Trophoblast cell (in vitro differentiated cells and primary cell): ENCODE measurements at regions not wholly inside any gene's neighbourhood (a gene's known extent, or its start where the extent isn't known, plus 50 kb on each side); places are given as distances from the start of the nearest gene placed in this dataset.

ENCODE experiments used
- DNase-seq, 2 donors: peaks; one replicate each; pipeline ENCODE4 v3.0.0-alpha.2; 2016
- H2AFZ ChIP-seq: 2 replicates; pipeline ENCODE4 v1.6.1; 2013; ENCODE audit warnings: low read length, moderate library complexity, mild to moderate bottlenecking; ENCODE audit not compliant: insufficient read depth, poor library complexity
- H2AK5ac ChIP-seq: 2 replicates; pipeline ENCODE4 v1.6.1; 2013; ENCODE audit warnings: mild to moderate bottlenecking, low read length
- H2BK120ac ChIP-seq: 2 replicates; pipeline ENCODE4 v1.6.1; 2013; ENCODE audit warnings: low read length, mild to moderate bottlenecking, moderate library complexity; ENCODE audit not compliant: insufficient read depth, poor library complexity
- H2BK12ac ChIP-seq: 2 replicates; pipeline ENCODE4 v1.6.1; 2013; ENCODE audit warnings: mild to moderate bottlenecking, low read length, moderate library complexity
- H2BK5ac ChIP-seq: 2 replicates; pipeline ENCODE4 v1.6.1; 2013; ENCODE audit warnings: low read length, low read depth, moderate library complexity, mild to moderate bottlenecking; ENCODE audit not compliant: poor library complexity
- H3K14ac ChIP-seq: 2 replicates; pipeline ENCODE4 v1.6.1; 2013; ENCODE audit warnings: mild to moderate bottlenecking, low read length
- H3K18ac ChIP-seq: 2 replicates; pipeline ENCODE4 v1.6.1; 2013; ENCODE audit warnings: mild to moderate bottlenecking, low read length
- H3K23ac ChIP-seq: 2 replicates; pipeline ENCODE4 v1.6.1; 2013; ENCODE audit warnings: low read length
- H3K27ac ChIP-seq: 2 replicates; pipeline ENCODE4 v1.5.1; 2013; ENCODE audit warnings: low read depth, mild to moderate bottlenecking, inconsistent platforms, low read length, moderate library complexity
- H3K27me3 ChIP-seq: 2 replicates; pipeline ENCODE4 v1.6.1; 2013; ENCODE audit warnings: inconsistent platforms, mild to moderate bottlenecking, low read length, moderate library complexity; ENCODE audit not compliant: insufficient read depth
- H3K36me3 ChIP-seq, 2 experiments: 1 replicate in 1 of 2; 2 replicates in 1 of 2; pipeline ENCODE4 v1.6.1; 2013; ENCODE audit warnings: low read length in 2 of 2, mild to moderate bottlenecking in 2 of 2, moderate library complexity in 1 of 2; ENCODE audit not compliant: insufficient read depth in 2 of 2, control insufficient read depth in 1 of 2
- H3K4ac ChIP-seq: 2 replicates; pipeline ENCODE4 v1.6.1; 2013; ENCODE audit warnings: low read depth, mild to moderate bottlenecking, low read length, moderate library complexity
- H3K4me1 ChIP-seq, 2 experiments: 1 replicate in 1 of 2; 2 replicates in 1 of 2; pipeline ENCODE4 v1.6.1; 2013; ENCODE audit warnings: low read length in 2 of 2, mild to moderate bottlenecking in 2 of 2, moderate library complexity in 1 of 2; ENCODE audit not compliant: insufficient read depth in 2 of 2, control insufficient read depth in 1 of 2
- H3K4me2 ChIP-seq: 2 replicates; pipeline ENCODE4 v1.6.1; 2013; ENCODE audit warnings: inconsistent platforms, mild to moderate bottlenecking, low read length, moderate library complexity
- H3K4me3 ChIP-seq: 2 replicates; pipeline ENCODE4 v1.5.1; 2013; ENCODE audit warnings: mild to moderate bottlenecking, low read depth, low read length, inconsistent platforms
- H3K79me1 ChIP-seq: one replicate; pipeline ENCODE4 v1.6.1; 2013; ENCODE audit warnings: low read length
- H3K79me2 ChIP-seq: 2 replicates; pipeline ENCODE4 v1.6.1; 2013; ENCODE audit warnings: low read length, mild to moderate bottlenecking; ENCODE audit not compliant: control insufficient read depth, insufficient read depth, poor library complexity
- H3K9ac ChIP-seq: 2 replicates; pipeline ENCODE4 v1.6.1; 2013; ENCODE audit warnings: mild to moderate bottlenecking, low read length
- H3K9me3 ChIP-seq: 2 replicates; pipeline ENCODE4 v1.6.1; 2013; ENCODE audit warnings: low read depth, mild to moderate bottlenecking, control low read depth, inconsistent platforms, low read length; ENCODE audit not compliant: insufficient read depth
- H4K12ac ChIP-seq: 2 replicates; pipeline ENCODE4 v1.6.1; 2013; ENCODE audit warnings: low read depth, mild to moderate bottlenecking, low read length, moderate library complexity
- H4K8ac ChIP-seq: 2 replicates; pipeline ENCODE4 v1.6.1; 2013; ENCODE audit warnings: low read depth, mild to moderate bottlenecking, low read length, moderate library complexity
- H4K91ac ChIP-seq: one replicate; pipeline ENCODE4 v1.6.1; 2013; ENCODE audit warnings: low read depth, mild to moderate bottlenecking, low read length, moderate library complexity
- WGBS: extraction: QIAGEN DNeasy Blood & Tissue Kit; methylation state at CpG from one replicate; pipeline ENCODE4 v1.1.7; 2013; ENCODE audit warnings: missing lambda C conversion rate; ENCODE audit not compliant: insufficient read length, insufficient coverage; ENCODE audit errors: extremely low coverage; 5-methylcytosine and 5-hydroxymethylcytosine counted together

DNA sequence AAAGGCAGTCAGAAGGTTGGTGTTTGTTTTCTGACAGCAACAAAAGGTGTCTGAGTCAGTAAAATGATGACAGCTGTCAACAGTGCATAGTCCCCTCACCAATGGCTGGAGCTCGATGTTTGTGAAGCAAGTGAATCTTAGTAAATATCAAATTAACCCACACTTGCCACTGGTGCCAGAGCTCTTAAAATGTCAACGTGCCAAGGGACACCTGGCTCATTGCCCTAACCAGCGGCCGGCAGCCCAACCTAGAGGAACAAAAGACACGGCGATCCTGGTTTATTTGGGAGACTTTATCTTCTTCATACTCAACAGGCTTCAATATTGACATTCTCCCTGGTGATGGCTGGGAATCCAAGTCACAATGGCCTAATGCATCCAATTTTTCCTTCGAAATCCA lies 143.4 kb downstream of the CPEB2 start:
- no peak overlapping the region for H3K23ac ChIP-seq
- H2BK12ac ChIP-seq: peak overlapping the region; percentile 50
- H3K79me1 ChIP-seq: peaks cover 17% of the 10 kb centered on the region
- H4K8ac ChIP-seq: no peak overlapping the region
- H3K27ac ChIP-seq: no peak overlapping the region
- no peak overlapping the region for H2BK120ac ChIP-seq
- no peak overlapping the region for H4K91ac ChIP-seq
- no peak overlapping the region for H3K4me3 ChIP-seq
- H3K18ac ChIP-seq: no peak overlapping the region
- no CpG with 5 or more reads among the region's 7 CpGs for WGBS
- no peak overlapping the region for H3K4me2 ChIP-seq
- no peak overlapping the region for H2AFZ ChIP-seq
- H3K4me1 ChIP-seq: peaks cover 16 to 31% of the 10 kb centered on the region in 2 experiments
- H3K14ac ChIP-seq: no peak overlapping the region
- no peak for DNase-seq
- H2AK5ac ChIP-seq: no peak overlapping the region
- no peaks in the 10 kb centered on the region for H3K9me3 ChIP-seq
- no peaks in the 10 kb centered on the region for H3K36me3 ChIP-seq
- H3K27me3 ChIP-seq: no peaks in the 10 kb centered on the region
- H4K12ac ChIP-seq: no peak overlapping the region
- no peak overlapping the region for H3K9ac ChIP-seq
- no peak overlapping the region for H2BK5ac ChIP-seq
- no peak overlapping the region for H3K4ac ChIP-seq
- no peaks in the 10 kb centered on the region for H3K79me2 ChIP-seq

DNA sequence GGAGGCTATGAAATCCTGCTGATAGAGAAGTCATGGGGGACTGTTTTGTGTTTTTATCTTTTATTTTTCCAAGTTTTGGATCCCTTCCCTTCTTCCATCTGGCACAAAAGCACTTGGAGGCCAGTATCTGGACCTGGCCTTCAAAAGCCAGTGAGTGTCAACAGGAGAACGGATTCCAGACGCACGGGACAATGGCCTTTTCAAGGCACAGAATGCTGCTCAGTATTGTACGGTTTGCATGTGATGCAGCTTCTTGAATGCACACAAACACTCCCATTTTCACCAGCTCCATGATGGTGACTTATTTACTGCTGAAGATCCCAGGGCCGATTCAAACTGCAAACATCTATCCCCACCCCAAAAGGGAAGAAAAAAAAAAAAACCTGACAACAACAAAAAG lies 145.4 kb downstream of the CPEB2 start:
- H3K79me1 ChIP-seq: peaks cover 17% of the 10 kb centered on the region
- no peak overlapping the region for H3K9ac ChIP-seq
- DNase-seq: no peak
- H2BK12ac ChIP-seq: no peak overlapping the region
- H4K8ac ChIP-seq: no peak overlapping the region
- no peak overlapping the region for H3K14ac ChIP-seq
- no peak overlapping the region for H4K12ac ChIP-seq
- H2AFZ ChIP-seq: no peak overlapping the region
- no peak overlapping the region for H4K91ac ChIP-seq
- H3K4me2 ChIP-seq: no peak overlapping the region
- no peak overlapping the region for H2BK5ac ChIP-seq
- H3K18ac ChIP-seq: no peak overlapping the region
- no peaks in the 10 kb centered on the region for H3K36me3 ChIP-seq
- no CpG with 5 or more reads among the region's 5 CpGs for WGBS
- no peaks in the 10 kb centered on the region for H3K9me3 ChIP-seq
- no peaks in the 10 kb centered on the region for H3K27me3 ChIP-seq
- no peak overlapping the region for H2BK120ac ChIP-seq
- H3K4me3 ChIP-seq: no peak overlapping the region
- H3K23ac ChIP-seq: no peak overlapping the region
- H3K27ac ChIP-seq: no peak overlapping the region
- H3K79me2 ChIP-seq: no peaks in the 10 kb centered on the region
- no peak overlapping the region for H2AK5ac ChIP-seq
- H3K4ac ChIP-seq: no peak overlapping the region
- peaks cover 16 to 31% of the 10 kb centered on the region in 2 experiments for H3K4me1 ChIP-seq

DNA sequence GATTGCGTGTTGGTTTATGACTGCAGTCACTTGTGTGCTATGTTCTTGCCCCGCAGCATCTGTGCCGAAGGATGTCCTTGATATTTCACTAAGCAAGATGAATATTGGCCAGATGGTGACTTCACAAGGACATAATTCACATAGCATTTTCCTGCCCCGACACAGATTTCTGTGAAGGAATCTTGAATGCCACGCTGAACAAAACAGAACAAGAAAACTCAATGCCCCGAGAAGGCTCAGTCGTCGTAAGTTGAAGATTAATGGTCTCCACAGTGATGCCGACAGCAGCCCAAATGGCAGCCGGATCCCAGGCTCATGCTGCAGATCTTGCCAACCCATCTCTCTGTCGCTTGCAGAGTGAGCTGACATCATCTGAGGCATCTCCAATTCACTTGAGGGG lies 145.9 kb downstream of the CPEB2 start:
- Histone ChIP-seq H2AFZ (no peak overlapping the region), H2BK5ac (peak overlapping the region; percentile 39), H4K12ac (no peak overlapping the region), H3K27me3 (no peaks in the 10 kb centered on the region), H3K4me2 (no peak overlapping the region), H3K4me3 (no peak overlapping the region), H3K79me2 (no peaks in the 10 kb centered on the region), H3K23ac (no peak overlapping the region), H2BK120ac (peak overlapping the region; percentile 46), H2AK5ac (peak overlapping the region; percentile 29), H3K27ac (no peak overlapping the region), H3K14ac (peak overlapping the region; percentile 59), H4K8ac (no peak overlapping the region), H4K91ac (peak overlapping the region; percentile 21), H3K9ac (no peak overlapping the region), H3K18ac (no peak overlapping the region), H3K36me3 (no peaks in the 10 kb centered on the region), H2BK12ac (peak overlapping the region; percentile 90), H3K4me1 (peaks cover 16 to 31% of the 10 kb centered on the region in 2 experiments), H3K79me1 (peaks cover 17% of the 10 kb centered on the region), H3K9me3 (no peaks in the 10 kb centered on the region), H3K4ac (peak overlapping the region; percentile 17)
- no CpG with 5 or more reads among the region's 11 CpGs for WGBS
- DNase-seq: no peak

DNA sequence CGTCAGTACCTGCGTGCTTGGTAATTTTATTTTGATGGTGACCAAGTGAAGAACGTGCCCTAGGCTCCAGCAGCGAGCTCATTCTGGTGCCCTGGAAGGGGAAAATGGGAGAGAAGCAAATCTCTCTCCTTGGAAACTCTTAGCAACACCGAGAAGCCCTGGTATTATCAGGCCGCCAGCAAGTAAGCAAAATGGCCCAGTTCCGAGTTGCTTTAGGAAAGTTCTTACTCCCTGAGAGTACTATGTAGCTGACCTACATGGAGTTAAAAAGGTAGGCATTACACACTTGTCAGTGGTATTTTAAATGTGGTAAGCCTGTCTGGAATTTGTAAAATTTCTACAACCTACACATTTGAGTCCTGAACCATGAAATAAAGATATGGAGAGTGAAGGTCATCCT lies 146.4 kb downstream of the CPEB2 start:
- peak overlapping the region; percentile 59 for H3K14ac ChIP-seq
- DNase-seq: peak in 1 of 2 donors; percentile 25
- no peak overlapping the region for H3K18ac ChIP-seq
- peak overlapping the region; percentile 17 for H3K4ac ChIP-seq
- no peak overlapping the region for H3K9ac ChIP-seq
- no peak overlapping the region for H3K23ac ChIP-seq
- no peak overlapping the region for H4K12ac ChIP-seq
- no peak overlapping the region for H2AFZ ChIP-seq
- H3K4me3 ChIP-seq: no peak overlapping the region
- H2BK5ac ChIP-seq: peak overlapping the region; percentile 39
- no peaks in the 10 kb centered on the region for H3K79me2 ChIP-seq
- H2BK12ac ChIP-seq: peak overlapping the region; percentile 90
- no peak overlapping the region for H3K4me2 ChIP-seq
- H3K9me3 ChIP-seq: no peaks in the 10 kb centered on the region
- WGBS: no CpG with 5 or more reads among the region's 7 CpGs
- H3K79me1 ChIP-seq: peaks cover 17% of the 10 kb centered on the region
- peak overlapping the region; percentile 21 for H4K91ac ChIP-seq
- H2AK5ac ChIP-seq: no peak overlapping the region
- peaks cover 16 to 31% of the 10 kb centered on the region in 2 experiments for H3K4me1 ChIP-seq
- no peaks in the 10 kb centered on the region for H3K27me3 ChIP-seq
- no peaks in the 10 kb centered on the region for H3K36me3 ChIP-seq
- H2BK120ac ChIP-seq: peak overlapping the region; percentile 46
- H3K27ac ChIP-seq: peak overlapping the region; percentile 12
- no peak overlapping the region for H4K8ac ChIP-seq
